ENCODE measurements at regions not wholly inside any gene's neighbourhood (a gene's known extent, or its start where the extent isn't known, plus 50 kb on each side); places are given as distances from the start of the nearest gene placed in this dataset.

DNA sequence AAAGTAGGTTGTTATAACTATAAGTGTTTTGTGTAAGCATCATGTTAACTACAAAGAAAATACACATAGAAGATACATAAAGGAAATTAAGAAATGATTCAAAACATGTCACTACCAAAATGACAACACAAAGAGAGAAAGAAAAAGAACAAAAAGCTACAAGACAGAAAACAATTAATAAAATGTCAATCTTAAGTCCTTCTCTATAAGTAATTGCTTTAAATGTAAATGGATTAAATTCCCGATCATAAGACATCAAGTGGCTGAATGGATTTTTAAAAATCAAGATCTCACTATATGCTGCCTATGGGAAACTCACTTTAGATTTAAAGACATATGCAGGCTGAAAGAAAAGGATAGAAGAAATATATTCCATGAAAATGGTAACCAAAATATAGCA lies 232.3 kb upstream of the NFIA start:
- TF ChIP-seq, protein P1, sequence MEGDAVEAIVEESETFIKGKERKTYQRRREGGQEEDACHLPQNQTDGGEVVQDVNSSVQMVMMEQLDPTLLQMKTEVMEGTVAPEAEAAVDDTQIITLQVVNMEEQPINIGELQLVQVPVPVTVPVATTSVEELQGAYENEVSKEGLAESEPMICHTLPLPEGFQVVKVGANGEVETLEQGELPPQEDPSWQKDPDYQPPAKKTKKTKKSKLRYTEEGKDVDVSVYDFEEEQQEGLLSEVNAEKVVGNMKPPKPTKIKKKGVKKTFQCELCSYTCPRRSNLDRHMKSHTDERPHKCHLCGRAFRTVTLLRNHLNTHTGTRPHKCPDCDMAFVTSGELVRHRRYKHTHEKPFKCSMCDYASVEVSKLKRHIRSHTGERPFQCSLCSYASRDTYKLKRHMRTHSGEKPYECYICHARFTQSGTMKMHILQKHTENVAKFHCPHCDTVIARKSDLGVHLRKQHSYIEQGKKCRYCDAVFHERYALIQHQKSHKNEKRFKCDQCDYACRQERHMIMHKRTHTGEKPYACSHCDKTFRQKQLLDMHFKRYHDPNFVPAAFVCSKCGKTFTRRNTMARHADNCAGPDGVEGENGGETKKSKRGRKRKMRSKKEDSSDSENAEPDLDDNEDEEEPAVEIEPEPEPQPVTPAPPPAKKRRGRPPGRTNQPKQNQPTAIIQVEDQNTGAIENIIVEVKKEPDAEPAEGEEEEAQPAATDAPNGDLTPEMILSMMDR (IDR thresholded peaks at IDR 0.05) = no peak
- TF ChIP-seq POLR2AphosphoS5 (IDR thresholded peaks at IDR 0.05) (no peak), POLR2A (IDR thresholded peaks at IDR 0.05) (no peak)
